Neural crest cell (in vitro differentiated cells): ENCODE measurements at regions not wholly inside any gene's neighbourhood (a gene's known extent, or its start where the extent isn't known, plus 50 kb on each side); places are given as distances from the start of the nearest gene placed in this dataset.

Experiments used
- DNase-seq: peaks from one replicate; pipeline ENCODE4 v3.0.0; 2021; ENCODE audit warnings: low read depth, mixed read lengths, low spot score
- H3K27ac Mint-ChIP-seq: one replicate; pipeline ENCODE4 v1.8.0; 2021; ENCODE audit warnings: mild to moderate bottlenecking, mixed read lengths; ENCODE audit not compliant: unreplicated experiment
- H3K27me3 Mint-ChIP-seq: 2 replicates; pipeline ENCODE4 v1.8.0; 2021; ENCODE audit warnings: low read depth, mild to moderate bottlenecking, mixed read lengths
- H3K36me3 Mint-ChIP-seq: 2 replicates; pipeline ENCODE4 v1.8.0; 2021; ENCODE audit warnings: low read depth, mild to moderate bottlenecking, mixed read lengths
- H3K4me1 Mint-ChIP-seq: 2 replicates; pipeline ENCODE4 v1.8.0; 2021; ENCODE audit warnings: mixed read lengths
- H3K4me3 Mint-ChIP-seq: one replicate; pipeline ENCODE4 v1.8.0; 2021; ENCODE audit warnings: mild to moderate bottlenecking, mixed read lengths
- H3K9me3 Mint-ChIP-seq: 2 replicates; pipeline ENCODE4 v1.8.0; 2021; ENCODE audit warnings: mixed read lengths
- CTCF ChIP-seq: fragments of 200-600 bp; sonication (generic); conservative IDR thresholded peaks from 2 replicates; pipeline ENCODE4 v1.5.0; 2021; ENCODE audit warnings: antibody characterized with exemption, mild to moderate bottlenecking

GRCh38 chr10:10514797-10515196 lies 502.9 kb upstream of the CELF2 start:
- Mint-ChIP-seq H3K4me1 (peaks cover 29% of the 10 kb centered on the region), H3K36me3 (no peaks in the 10 kb centered on the region), H3K9me3 (peaks cover 3% of the 10 kb centered on the region), H3K27me3 (no peaks in the 10 kb centered on the region), H3K27ac (peak overlapping the region; percentile 9), H3K4me3 (no peak overlapping the region)
- DNase-seq, result no peak
- no peak for TF ChIP-seq CTCF

GRCh38 chr10:10515479-10516204 lies 502.0 kb upstream of the CELF2 start:
- no peak overlapping the region for H3K4me3 Mint-ChIP-seq
- no peaks in the 10 kb centered on the region for H3K36me3 Mint-ChIP-seq
- no peak for DNase-seq
- no peak overlapping the region for H3K27ac Mint-ChIP-seq
- peaks cover 2% of the 10 kb centered on the region for H3K9me3 Mint-ChIP-seq
- H3K27me3 Mint-ChIP-seq, result no peaks in the 10 kb centered on the region
- H3K4me1 Mint-ChIP-seq, result peaks cover 32% of the 10 kb centered on the region
- no peak for TF ChIP-seq CTCF

GRCh38 chr10:10516346-10517130 lies 501.1 kb upstream of the CELF2 start:
- H3K27ac Mint-ChIP-seq, result peak overlapping the region; percentile 53
- no peak for TF ChIP-seq CTCF
- no peaks in the 10 kb centered on the region for H3K36me3 Mint-ChIP-seq
- no peak for DNase-seq
- H3K9me3 Mint-ChIP-seq, result no peaks in the 10 kb centered on the region
- H3K27me3 Mint-ChIP-seq, result no peaks in the 10 kb centered on the region
- H3K4me1 Mint-ChIP-seq, result peaks cover 31% of the 10 kb centered on the region
- no peak overlapping the region for H3K4me3 Mint-ChIP-seq

GRCh38 chr10:10517866-10518265 lies 499.8 kb upstream of the CELF2 start:
- H3K9me3 Mint-ChIP-seq, result peaks cover 4% of the 10 kb centered on the region
- no peak overlapping the region for H3K4me3 Mint-ChIP-seq
- H3K36me3 Mint-ChIP-seq, result no peaks in the 10 kb centered on the region
- H3K4me1 Mint-ChIP-seq, result peaks cover 31% of the 10 kb centered on the region
- TF ChIP-seq CTCF, result no peak
- DNase-seq, result no peak
- H3K27ac Mint-ChIP-seq, result no peak overlapping the region
- H3K27me3 Mint-ChIP-seq, result no peaks in the 10 kb centered on the region

- DNase-seq, result no peak
- Mint-ChIP-seq H3K4me1 (peaks cover 25% of the 10 kb centered on the region), H3K4me3 (no peak overlapping the region), H3K36me3 (no peaks in the 10 kb centered on the region), H3K27me3 (no peaks in the 10 kb centered on the region), H3K9me3 (peaks cover 5% of the 10 kb centered on the region), H3K27ac (no peak overlapping the region)
- TF ChIP-seq CTCF, result no peak
These were observed 498.0 kb upstream of the CELF2 start for GRCh38 chr10:10519674-10520073.
